ENCODE measurements at regions not wholly inside any gene's neighbourhood (a gene's known extent, or its start where the extent isn't known, plus 50 kb on each side); places are given as distances from the start of the nearest gene placed in this dataset.

- POLR2A ChIA-PET (ENCODE audit: partially characterized antibody): interaction anchor here (1.1 kb wide), 1 partner anchor 8 kb away, joined by 4 read pairs; no protein-coding TSS in a partner anchor
- no peak overlapping the region for H4K5ac ChIP-seq (ENCODE audit: insufficient read length, low read depth, low read length)
Observed at GRCh38 chr15:38666865-38667510, 102.4 kb upstream of the RASGRP1 start.

More at GRCh38 chr15:38666865-38667510, 102.4 kb upstream of the RASGRP1 start:
- WGBS, 2 experiments (ENCODE audit: extremely low coverage in 1 of 2, insufficient coverage in 1 of 2, insufficient read length in 1 of 2, insufficient replicate concordance in 2 of 2, low coverage in 1 of 2, low lambda C conversion rate in 2 of 2, missing lambda C conversion rate in 1 of 2): 75% methylated on average over 4 of the region's 4 CpGs; no CpG with 5 or more reads in 1 of the 2 experiments
- TF ChIP-seq YY1 (IDR thresholded peaks at IDR 0.05; ENCODE audit: low read depth, low read length) (no peak), GTF2F1 (IDR thresholded peaks at IDR 0.05; ENCODE audit: borderline replicate concordance, low read depth, low read length) (no peak), ATF3 (IDR thresholded peaks at IDR 0.05; ENCODE audit: insufficient read depth, low read depth, low read length) (no peak), CTCF (IDR thresholded peaks at IDR 0.05; ENCODE audit: control extremely low read depth in 1 of 3, insufficient read depth in 1 of 3, low read depth in 1 of 3, low read length in 3 of 3) (no peak), RBBP5 (IDR thresholded peaks at IDR 0.05; ENCODE audit: borderline replicate concordance, low read depth, low read length) (no peak)
- Histone ChIP-seq H3K27me3 (replicated peaks in 1 of 4; ENCODE audit: control insufficient read depth in 3 of 4, extremely low read depth in 1 of 4, insufficient read depth in 3 of 4, low read length in 3 of 4) (peaks cover 0 to 1% (median 0%) of the 10 kb centered on the region in 4 experiments; a peak in 1 of 7 replicates), H3K18ac (ENCODE audit: extremely low read depth, low read length) (no peak overlapping the region), H2BK120ac (replicated peaks; ENCODE audit: low read depth, low read length) (no peak overlapping the region), H3K27ac (ENCODE audit: low read depth, low read length) (no peak overlapping the region), H2BK15ac (ENCODE audit: low read length) (no peak overlapping the region), H3K4me1 (replicated peaks in 1 of 4; ENCODE audit: control insufficient read depth in 3 of 4, insufficient read depth in 4 of 4, low read length in 3 of 4) (no peaks in the 10 kb centered on the region; a peak in 1 of 7 replicates), H3K79me1 (ENCODE audit: low read depth, low read length) (no peaks in the 10 kb centered on the region), H4K20me1 (replicated peaks in 1 of 2; ENCODE audit: control insufficient read depth in 1 of 2, insufficient read depth in 2 of 2, low read length in 2 of 2) (no peaks in the 10 kb centered on the region), H3K9ac (replicated peaks in 1 of 4; ENCODE audit: extremely low read depth in 1 of 4, low read depth in 3 of 4, low read length in 3 of 4) (no peak overlapping the region), H3K56ac (replicated peaks; ENCODE audit: insufficient read length, low read depth, low read length) (no peak overlapping the region), H3K14ac (ENCODE audit: insufficient read length) (no peak overlapping the region), H3K9me3 (ENCODE audit: insufficient read depth in 2 of 2, low read depth in 1 of 2, low read length in 1 of 2) (no peaks in the 10 kb centered on the region), H4K8ac (ENCODE audit: extremely low read depth, insufficient read depth, low read length) (no peak overlapping the region), H2BK12ac (ENCODE audit: low read depth, low read length) (no peak overlapping the region), H3K4ac (replicated peaks; ENCODE audit: insufficient read length, low read depth, low read length) (no peak overlapping the region), H3K23ac (ENCODE audit: insufficient read length) (no peak overlapping the region), H2AK5ac (ENCODE audit: low read depth, low read length) (no peak overlapping the region), H4K91ac (replicated peaks; ENCODE audit: insufficient read length, low read length) (no peak overlapping the region), H2AFZ (ENCODE audit: low read length) (no peak overlapping the region), H3K4me3 (ENCODE audit: extremely low read depth in 1 of 4, insufficient read depth in 2 of 4, low read depth in 3 of 4, low read length in 4 of 4) (no peak overlapping the region), H3K4me2 (ENCODE audit: insufficient read depth in 1 of 2, low read depth in 2 of 2, low read length in 2 of 2) (no peak overlapping the region), H2BK20ac (ENCODE audit: low read length) (no peak overlapping the region), H3K36me3 (ENCODE audit: control insufficient read depth in 2 of 4, insufficient read depth in 4 of 4, low read length in 3 of 4) (no peaks in the 10 kb centered on the region), H3K23me2 (ENCODE audit: low read depth, low read length) (no peaks in the 10 kb centered on the region), H2BK5ac (ENCODE audit: low read depth, low read length) (no peak overlapping the region), H3K79me2 (ENCODE audit: control insufficient read depth in 1 of 2, insufficient read depth in 2 of 2, low read length in 2 of 2) (no peaks in the 10 kb centered on the region)
- no peak for DNase-seq (ENCODE audit: low read depth in 1 of 2, low spot score in 2 of 2)
- CTCF ChIA-PET (ENCODE audit: partially characterized antibody): no interaction called here
- FAIRE-seq: no peak
